ENCODE measurements at regions not wholly inside any gene's neighbourhood (a gene's known extent, or its start where the extent isn't known, plus 50 kb on each side); places are given as distances from the start of the nearest gene placed in this dataset.

DNA sequence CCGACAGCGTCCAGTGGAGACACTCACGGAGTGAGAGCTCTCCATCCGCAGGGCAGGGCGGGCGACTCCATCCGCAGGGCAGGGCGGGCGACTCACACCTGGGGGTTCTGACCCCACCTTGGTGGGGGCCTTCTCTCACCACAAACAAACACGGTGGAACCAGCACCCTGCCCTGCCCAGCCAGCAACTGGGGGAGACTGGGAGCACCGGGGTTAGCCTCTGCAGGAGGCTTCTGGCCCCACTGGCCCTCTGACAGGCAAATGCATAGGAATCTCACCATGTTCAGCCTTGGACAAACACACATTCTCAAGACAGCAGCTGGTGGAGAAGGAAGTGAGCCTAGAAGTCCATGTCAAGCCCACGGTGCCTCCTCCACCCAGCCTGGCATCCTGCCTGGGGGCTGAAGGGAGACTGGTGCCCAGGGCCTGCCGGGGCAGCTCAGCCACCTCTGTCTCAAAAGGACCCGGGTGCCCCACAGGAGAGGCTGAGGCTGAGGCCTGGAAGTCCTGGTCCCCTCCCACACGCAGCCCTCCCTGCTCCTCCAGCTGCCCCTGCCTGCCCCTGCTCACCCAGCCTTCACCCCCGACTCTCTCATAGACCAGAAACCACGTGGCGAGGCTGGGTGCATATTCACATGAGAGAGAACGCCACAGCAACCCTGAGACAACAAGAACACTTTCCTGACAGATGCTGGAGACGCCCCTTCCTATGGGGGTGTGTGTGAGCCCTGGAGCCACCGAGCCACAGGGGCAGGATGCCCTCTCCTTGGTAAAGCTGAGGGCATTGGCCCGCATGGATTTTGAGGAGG, 98.4 kb upstream of the B3GAT1 start:
- TF ChIP-seq EP300 (IDR thresholded peaks at IDR 0.05) (no peak), POLR2A (IDR thresholded peaks at IDR 0.05) (no peak), POLR2AphosphoS5 (IDR thresholded peaks at IDR 0.05) (no peak)
- TF ChIP-seq, protein P1, sequence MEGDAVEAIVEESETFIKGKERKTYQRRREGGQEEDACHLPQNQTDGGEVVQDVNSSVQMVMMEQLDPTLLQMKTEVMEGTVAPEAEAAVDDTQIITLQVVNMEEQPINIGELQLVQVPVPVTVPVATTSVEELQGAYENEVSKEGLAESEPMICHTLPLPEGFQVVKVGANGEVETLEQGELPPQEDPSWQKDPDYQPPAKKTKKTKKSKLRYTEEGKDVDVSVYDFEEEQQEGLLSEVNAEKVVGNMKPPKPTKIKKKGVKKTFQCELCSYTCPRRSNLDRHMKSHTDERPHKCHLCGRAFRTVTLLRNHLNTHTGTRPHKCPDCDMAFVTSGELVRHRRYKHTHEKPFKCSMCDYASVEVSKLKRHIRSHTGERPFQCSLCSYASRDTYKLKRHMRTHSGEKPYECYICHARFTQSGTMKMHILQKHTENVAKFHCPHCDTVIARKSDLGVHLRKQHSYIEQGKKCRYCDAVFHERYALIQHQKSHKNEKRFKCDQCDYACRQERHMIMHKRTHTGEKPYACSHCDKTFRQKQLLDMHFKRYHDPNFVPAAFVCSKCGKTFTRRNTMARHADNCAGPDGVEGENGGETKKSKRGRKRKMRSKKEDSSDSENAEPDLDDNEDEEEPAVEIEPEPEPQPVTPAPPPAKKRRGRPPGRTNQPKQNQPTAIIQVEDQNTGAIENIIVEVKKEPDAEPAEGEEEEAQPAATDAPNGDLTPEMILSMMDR (IDR thresholded peaks at IDR 0.05): no peak
